MCF 10A (cell line): ENCODE measurements at regions not wholly inside any gene's neighbourhood (a gene's known extent, or its start where the extent isn't known, plus 50 kb on each side); places are given as distances from the start of the nearest gene placed in this dataset.

Experiments used
- BruUV-seq: library from RNA; stranded (reverse); fragments of 400-500 nt; replicated peaks from 2 replicates; lab custom pipeline; 2021; lab: Mats Ljungman, UMichigan
- CTCF ChIA-PET: fragments of 300-600 bp; sonication (Branson Sonifier 250); formaldehyde crosslinking; extraction: SDS; loops from one replicate; lab custom pipeline; 2021; ENCODE audit warnings: antibody characterized with exemption, inconsistent platforms; lab: Yijun Ruan, JAX
- POLR2A ChIA-PET: fragments of 300-600, 350-650 bp; sonication (Branson Sonifier 250); formaldehyde crosslinking; extraction: SDS; loops from one replicate; lab custom pipeline; 2020; ENCODE audit warnings: antibody characterized with exemption, inconsistent platforms; lab: Yijun Ruan, JAX
- DNase-seq: peaks from one replicate; pipeline ENCODE4 v3.0.0-alpha.2; 2018; ENCODE audit not compliant: unreplicated experiment
- H3K27ac Mint-ChIP-seq: one replicate; pipeline ENCODE4 v1.8.0; 2022; ENCODE audit warnings: mild to moderate bottlenecking, low read depth, mixed read lengths; ENCODE audit not compliant: unreplicated experiment
- H3K27me3 Mint-ChIP-seq: one replicate; pipeline ENCODE4 v1.8.0; 2022; ENCODE audit warnings: mixed read lengths; ENCODE audit not compliant: insufficient read depth, unreplicated experiment
- H3K36me3 Mint-ChIP-seq: one replicate; pipeline ENCODE4 v1.8.0; 2022; ENCODE audit warnings: mild to moderate bottlenecking, moderate library complexity, mixed read lengths; ENCODE audit not compliant: insufficient read depth, unreplicated experiment
- H3K4me1 Mint-ChIP-seq: one replicate; pipeline ENCODE4 v1.8.0; 2022; ENCODE audit warnings: mixed read lengths; ENCODE audit not compliant: insufficient read depth, unreplicated experiment
- H3K4me3 Mint-ChIP-seq: one replicate; pipeline ENCODE4 v1.8.0; 2022; ENCODE audit warnings: mild to moderate bottlenecking, moderate library complexity, mixed read lengths; ENCODE audit not compliant: unreplicated experiment
- H3K9me3 Mint-ChIP-seq: one replicate; pipeline ENCODE4 v1.8.0; 2022; ENCODE audit warnings: mixed read lengths; ENCODE audit not compliant: unreplicated experiment
- CTCF ChIP-seq: fragments of 200-600 bp; IDR thresholded peaks from one replicate; pipeline ENCODE4 v1.8.0; 2022; ENCODE audit warnings: antibody characterized with exemption, mild to moderate bottlenecking; ENCODE audit not compliant: unreplicated experiment
- intact Hi-C: fragments of 100-400 bp; cut with micrococcal nuclease; formaldehyde crosslinking; loops from 2 replicates; pipeline ENCODE4 v1.14.1; 2022

GRCh38 chr1:82400521-82400920, 599.8 kb downstream of the ADGRL2 start:
- Mint-ChIP-seq H3K4me1 (no peaks in the 10 kb centered on the region), H3K27me3 (no peaks in the 10 kb centered on the region), H3K4me3 (no peak overlapping the region), H3K36me3 (no peaks in the 10 kb centered on the region), H3K27ac (no peak overlapping the region), H3K9me3 (no peaks in the 10 kb centered on the region)
- ChIA-PET CTCF (no interaction called here), POLR2A (no interaction called here)
- no TSS peak for BruUV-seq
- DNase-seq: no peak
- no peak for TF ChIP-seq CTCF
- intact Hi-C loops: no loop called here

- H3K4me3 Mint-ChIP-seq: no peak overlapping the region
- H3K9me3 Mint-ChIP-seq: no peaks in the 10 kb centered on the region
- CTCF ChIA-PET: no interaction called here
- no peaks in the 10 kb centered on the region for H3K27me3 Mint-ChIP-seq
- H3K27ac Mint-ChIP-seq: no peak overlapping the region
- intact Hi-C loops: no loop called here
- H3K4me1 Mint-ChIP-seq: no peaks in the 10 kb centered on the region
- POLR2A ChIA-PET: no interaction called here
- BruUV-seq: no TSS peak
- H3K36me3 Mint-ChIP-seq: no peaks in the 10 kb centered on the region
- DNase-seq: no peak
- TF ChIP-seq CTCF: no peak
Observed at GRCh38 chr1:82399093-82399492, 598.4 kb downstream of the ADGRL2 start.

GRCh38 chr1:82398357-82398756, 597.6 kb downstream of the ADGRL2 start:
- DNase-seq: no peak
- H3K27ac Mint-ChIP-seq: no peak overlapping the region
- H3K4me1 Mint-ChIP-seq: no peaks in the 10 kb centered on the region
- no peaks in the 10 kb centered on the region for H3K27me3 Mint-ChIP-seq
- ChIA-PET POLR2A (interaction anchor here (1.7 kb wide), 1 partner anchor 26 kb away, joined by 3 read pairs; no protein-coding TSS in a partner anchor), CTCF (interaction anchor here (0.5 to 0.6 kb wide), 2 partner anchors 21 to 1591 kb away, joined by 3 to 4 read pairs; no protein-coding TSS in a partner anchor)
- no peak overlapping the region for H3K4me3 Mint-ChIP-seq
- no peak for TF ChIP-seq CTCF
- H3K9me3 Mint-ChIP-seq: no peaks in the 10 kb centered on the region
- H3K36me3 Mint-ChIP-seq: no peaks in the 10 kb centered on the region
- intact Hi-C loops: no loop called here
- no TSS peak for BruUV-seq

GRCh38 chr1:82395440-82395839, 594.7 kb downstream of the ADGRL2 start:
- ChIA-PET POLR2A (interaction anchor here (0.7 kb wide), 1 partner anchor 187 kb away, joined by 3 read pairs; no protein-coding TSS in a partner anchor), CTCF (no interaction called here)
- Mint-ChIP-seq H3K27ac (no peak overlapping the region), H3K9me3 (no peaks in the 10 kb centered on the region), H3K4me1 (peaks cover 16% of the 10 kb centered on the region), H3K36me3 (no peaks in the 10 kb centered on the region), H3K4me3 (no peak overlapping the region), H3K27me3 (no peaks in the 10 kb centered on the region)
- DNase-seq: no peak
- no peak for TF ChIP-seq CTCF
- BruUV-seq: no TSS peak
- intact Hi-C loops: no loop called here
